ENCODE measurements at regions not wholly inside any gene's neighbourhood (a gene's known extent, or its start where the extent isn't known, plus 50 kb on each side); places are given as distances from the start of the nearest gene placed in this dataset.
"Not testable (repeated sequence)": the region's sequence is repeated elsewhere in the genome, so short reads cannot be mapped to it uniquely, and the experiment has no call there.

DNA sequence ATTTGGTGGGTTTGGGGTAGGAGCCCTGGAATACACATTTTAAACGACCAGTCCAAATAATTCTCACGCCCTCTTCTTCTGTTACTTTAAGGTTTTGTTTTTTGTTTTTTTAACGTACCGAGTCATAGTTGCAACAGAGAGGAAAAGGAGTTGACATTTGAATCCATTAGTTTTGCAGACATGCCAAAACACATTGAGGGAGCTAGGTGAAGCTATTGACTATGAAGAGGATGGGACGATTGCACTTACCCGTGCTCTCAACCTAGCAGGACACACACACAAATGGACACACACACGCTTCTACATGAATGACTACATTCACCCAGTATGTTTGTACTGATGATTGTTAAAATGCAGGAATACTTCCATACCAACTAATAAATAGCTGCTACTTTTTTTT is 54.3 kb upstream of the CIT start:
- no peak for DNase-seq

DNA sequence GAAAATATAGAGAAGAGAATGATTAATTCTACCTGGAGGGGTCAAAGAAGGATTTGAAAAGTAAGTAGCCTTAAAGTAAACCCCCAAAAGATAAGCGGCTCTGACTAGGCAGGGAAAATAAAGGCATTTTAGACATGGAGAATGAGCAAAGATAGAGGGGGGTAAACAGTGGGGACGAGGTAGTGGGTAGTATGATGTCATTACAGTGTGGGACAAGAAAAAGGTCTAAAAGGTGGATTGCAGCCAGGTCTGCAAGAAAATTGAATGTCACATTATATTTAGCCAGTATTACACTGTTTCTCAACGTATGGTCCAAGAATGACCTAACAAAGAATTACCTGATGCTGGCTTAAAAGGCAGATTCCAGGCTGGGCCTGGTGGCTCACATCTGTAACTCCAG is 55.8 kb upstream of the CIT start:
- DNase-seq = no peak

DNA sequence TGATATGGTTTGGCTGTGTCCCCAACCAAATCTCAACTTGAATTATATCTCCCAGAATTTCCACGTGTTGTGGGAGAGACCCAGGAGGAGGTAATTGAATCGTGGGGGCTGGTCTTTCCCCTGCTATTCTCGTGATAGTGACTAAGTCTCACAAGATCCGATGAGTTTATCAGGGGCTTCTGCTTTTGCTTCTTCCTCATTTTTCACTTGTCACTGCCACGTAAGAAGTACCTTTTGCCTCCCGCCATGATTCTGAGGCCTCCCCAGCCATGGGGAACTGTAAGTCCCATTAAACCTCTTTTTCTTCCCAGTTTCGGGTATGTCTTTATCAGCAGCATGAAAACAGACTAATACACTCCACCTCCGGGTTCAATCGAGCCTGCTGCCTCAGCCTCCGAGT is 54.3 kb upstream of the BICDL1 start:
- not testable (repeated sequence) for DNase-seq

DNA sequence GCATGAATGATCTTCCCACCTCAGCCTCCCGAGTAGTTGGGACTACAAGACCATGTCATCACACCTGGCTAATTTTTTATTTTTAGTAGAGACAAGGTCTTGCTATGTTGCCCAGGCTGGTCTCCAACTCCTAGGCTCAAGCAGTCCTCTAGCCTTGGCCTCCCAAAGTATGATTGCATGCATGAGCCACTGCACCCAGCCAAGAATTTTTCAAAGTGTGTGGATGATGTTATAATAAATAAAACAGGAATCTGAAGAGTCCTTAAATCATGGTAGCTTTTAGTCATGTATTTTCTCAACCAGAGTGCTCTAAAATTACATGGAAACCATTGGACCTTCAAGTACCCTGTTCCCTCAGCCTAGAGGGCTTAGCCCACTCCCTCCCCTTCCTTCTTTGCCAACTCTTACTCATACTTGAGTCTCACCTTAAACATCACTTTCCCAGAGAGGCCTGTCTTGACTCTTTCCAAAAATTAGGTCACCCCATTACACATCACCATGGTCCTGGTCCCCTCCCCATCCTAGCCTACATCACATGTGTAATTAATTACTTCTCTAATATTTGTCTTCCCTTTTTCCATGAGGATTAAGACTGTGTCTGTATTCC is 52.2 kb upstream of the BICDL1 start:
- DNase-seq = no peak

DNA sequence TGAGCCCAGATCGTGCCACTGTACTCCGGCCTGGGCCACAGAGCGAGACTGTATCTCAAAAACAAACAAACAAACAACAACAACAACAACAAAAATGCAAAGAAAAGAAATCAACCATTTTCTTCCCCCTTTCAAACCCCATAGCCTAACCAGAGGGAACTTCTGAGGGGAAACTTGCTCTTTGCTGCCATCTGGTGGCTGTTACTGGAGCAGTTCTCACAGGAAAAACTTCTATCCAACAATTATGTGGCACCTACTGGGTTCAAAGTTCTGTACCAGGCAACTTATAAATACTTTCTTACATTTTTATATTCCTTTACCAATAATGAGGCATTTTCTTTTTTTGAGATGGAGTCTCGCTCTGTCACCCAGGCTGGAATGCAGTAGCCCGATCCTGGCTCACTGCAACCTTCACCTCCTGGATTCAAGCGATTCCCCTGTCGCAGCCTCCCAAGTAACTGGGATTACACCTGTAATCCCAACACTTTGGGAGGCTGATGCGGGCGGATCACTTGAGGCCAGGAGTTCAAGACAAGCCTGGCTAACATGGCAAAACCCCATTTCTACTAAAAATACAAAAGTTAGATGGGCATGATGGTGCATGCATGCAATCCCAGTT is 50.9 kb upstream of the BICDL1 start:
- DNase-seq = peak; percentile 5 to 62 (median 48)

Measured in stimulated activated naive CD4-positive, alpha-beta T cell (primary cell).